ENCODE measurements at regions not wholly inside any gene's neighbourhood (a gene's known extent, or its start where the extent isn't known, plus 50 kb on each side); places are given as distances from the start of the nearest gene placed in this dataset.

- TF ChIP-seq EZH2 (IDR thresholded peaks at IDR 0.05), result no peak
- no peak for TF ChIP-seq POLR2AphosphoS5 (IDR thresholded peaks at IDR 0.05; ENCODE audit: borderline replicate concordance, low read depth, low read length)
These were observed 128.8 kb upstream of the DYRK2 start for GRCh38 chr12:67519484-67520433.

Measured in SK-N-MC (cell line).